NCI-H2227 treated with DMSO at 0.1 percent for 48 hours (cell line): ENCODE measurements at regions not wholly inside any gene's neighbourhood (a gene's known extent, or its start where the extent isn't known, plus 50 kb on each side); places are given as distances from the start of the nearest gene placed in this dataset.
"Not testable (repeated sequence)": the region's sequence is repeated elsewhere in the genome, so short reads cannot be mapped to it uniquely, and the experiment has no call there.

Source experiments
- DNase-seq: peaks from one replicate; lab custom pipeline; 2025; lab: John Stamatoyannopoulos, UW

DNA sequence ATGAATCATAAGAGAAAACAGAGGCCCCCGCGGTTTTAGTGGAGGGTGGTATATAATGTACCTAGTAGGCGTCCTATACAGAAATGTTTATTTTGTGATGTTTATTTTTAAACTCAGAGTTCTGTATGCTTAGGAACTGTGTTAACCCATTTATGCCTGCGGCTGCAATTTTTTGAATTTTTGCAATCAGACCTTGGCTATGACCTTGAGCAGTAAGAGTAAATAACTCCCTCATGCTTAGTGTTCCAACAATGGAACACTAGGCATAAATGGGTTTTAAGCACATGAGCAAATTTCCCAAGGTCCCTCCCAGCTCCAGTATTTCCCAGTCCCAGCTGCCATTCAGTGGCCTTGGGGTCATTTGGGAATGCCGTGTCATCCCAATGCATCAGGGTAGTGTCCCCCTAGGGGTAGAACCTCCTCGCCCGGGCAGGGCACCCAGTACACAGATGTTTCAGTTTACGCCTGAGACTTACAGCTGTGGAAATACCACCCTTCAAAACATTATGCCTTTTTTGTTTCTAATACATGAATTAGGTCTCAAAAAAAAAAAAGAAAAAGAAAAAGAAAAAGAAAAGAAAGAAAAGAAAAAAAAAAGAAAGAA is 605.8 kb upstream of the CDH11 start:
- no peak for DNase-seq

GRCh38 chr16:65725156-65725845 is 603.4 kb upstream of the CDH11 start:
- DNase-seq: no peak

GRCh38 chr16:65722429-65722828 is 600.6 kb upstream of the CDH11 start:
- no peak for DNase-seq

- no peak for DNase-seq
These were observed 596.0 kb upstream of the CDH11 start for GRCh38 chr16:65717846-65718245.

DNA sequence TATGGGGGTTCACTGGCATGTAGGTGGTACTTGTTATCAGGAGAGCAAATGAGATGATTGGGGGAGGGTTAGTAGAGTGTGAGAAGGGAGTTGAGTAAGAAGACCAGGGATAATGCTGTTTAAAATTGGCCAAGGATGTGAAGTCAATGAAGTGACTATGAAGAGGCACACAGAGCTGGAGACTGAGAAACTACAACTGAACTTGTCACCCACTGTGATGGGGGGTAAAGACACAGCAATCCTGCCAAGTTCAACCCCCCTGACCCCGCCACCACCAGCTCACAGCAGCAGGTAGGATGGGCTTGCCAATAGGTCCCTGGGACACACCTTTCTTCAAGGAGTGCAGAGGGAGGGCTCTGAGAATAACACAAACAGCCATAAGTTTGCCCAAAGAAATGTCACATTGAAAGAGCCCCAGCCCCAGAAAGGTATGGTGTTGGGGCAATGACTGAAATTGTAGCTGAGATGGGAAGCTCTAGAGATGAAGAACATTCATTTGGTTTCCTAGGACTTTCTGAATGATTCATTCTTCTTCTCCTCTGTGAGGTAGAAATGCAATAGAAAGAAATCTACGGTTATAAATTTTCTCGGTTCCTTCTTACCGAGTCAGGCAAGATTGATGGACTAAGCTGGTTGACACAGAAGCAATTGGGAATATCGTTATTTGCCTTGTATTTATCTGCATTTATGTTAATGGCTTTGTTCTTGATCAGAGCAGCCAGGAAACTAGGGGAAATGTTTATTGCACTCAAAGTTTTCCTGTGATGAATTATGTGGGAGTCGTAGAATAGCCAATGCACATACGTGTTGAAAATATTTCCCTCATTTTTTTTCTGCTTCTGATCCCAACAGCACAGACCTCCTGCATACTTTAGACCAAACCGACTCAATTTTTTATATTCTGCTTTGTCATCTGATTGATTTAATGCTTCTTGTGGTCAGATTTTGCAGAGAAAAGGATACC is 595.2 kb upstream of the CDH11 start:
- no peak for DNase-seq

DNA sequence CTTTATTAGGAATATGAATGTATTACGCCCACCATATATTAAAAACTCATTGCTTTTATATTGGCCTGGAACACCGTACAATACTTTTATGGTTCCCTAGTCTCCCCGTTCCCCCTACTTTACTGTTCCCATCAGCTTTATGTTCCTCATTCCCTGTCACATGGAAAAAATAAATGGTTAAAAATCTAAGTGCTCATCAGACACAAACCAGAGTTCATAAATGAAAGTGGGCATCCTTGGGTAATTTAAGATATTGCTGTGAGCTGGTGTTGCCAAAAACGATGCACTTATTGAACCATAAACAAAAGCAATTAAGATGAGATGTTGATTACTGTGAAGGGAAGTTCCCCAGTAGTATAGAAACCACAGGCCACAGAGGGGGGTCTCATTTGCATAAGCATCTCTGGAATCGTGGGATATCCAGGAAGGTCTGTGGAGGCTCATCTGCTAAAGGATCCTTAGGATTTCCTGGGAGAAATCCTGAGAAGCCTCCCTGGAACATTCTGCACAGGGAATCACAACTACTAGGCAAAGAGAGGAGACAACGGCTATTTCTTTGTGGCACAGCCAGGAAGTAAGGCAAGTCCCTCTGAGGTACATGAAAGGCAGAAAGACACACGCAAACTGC is 591.4 kb upstream of the CDH11 start:
- no peak for DNase-seq

DNA sequence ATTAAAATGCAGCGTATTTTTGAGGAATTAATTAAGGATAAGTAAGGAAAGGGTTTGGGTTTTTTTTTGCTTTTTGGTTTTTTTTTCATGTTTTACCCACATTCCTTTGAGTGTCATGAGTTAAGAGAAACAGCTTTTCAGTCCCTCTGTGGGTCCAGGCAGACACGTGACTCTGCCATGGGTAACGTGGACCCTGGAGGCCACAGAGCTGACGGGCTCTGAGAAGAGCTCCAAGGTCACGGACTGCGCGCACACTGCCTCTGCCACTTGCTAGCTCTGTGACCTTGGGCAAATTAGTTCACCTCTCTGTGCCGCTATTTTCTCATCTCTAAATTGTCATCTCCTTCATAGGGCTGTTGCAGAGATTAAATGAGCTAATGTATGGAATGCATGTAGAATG is 588.2 kb upstream of the CDH11 start:
- no peak for DNase-seq

GRCh38 chr16:65704866-65705265 is 583.0 kb upstream of the CDH11 start:
- no peak for DNase-seq

DNA sequence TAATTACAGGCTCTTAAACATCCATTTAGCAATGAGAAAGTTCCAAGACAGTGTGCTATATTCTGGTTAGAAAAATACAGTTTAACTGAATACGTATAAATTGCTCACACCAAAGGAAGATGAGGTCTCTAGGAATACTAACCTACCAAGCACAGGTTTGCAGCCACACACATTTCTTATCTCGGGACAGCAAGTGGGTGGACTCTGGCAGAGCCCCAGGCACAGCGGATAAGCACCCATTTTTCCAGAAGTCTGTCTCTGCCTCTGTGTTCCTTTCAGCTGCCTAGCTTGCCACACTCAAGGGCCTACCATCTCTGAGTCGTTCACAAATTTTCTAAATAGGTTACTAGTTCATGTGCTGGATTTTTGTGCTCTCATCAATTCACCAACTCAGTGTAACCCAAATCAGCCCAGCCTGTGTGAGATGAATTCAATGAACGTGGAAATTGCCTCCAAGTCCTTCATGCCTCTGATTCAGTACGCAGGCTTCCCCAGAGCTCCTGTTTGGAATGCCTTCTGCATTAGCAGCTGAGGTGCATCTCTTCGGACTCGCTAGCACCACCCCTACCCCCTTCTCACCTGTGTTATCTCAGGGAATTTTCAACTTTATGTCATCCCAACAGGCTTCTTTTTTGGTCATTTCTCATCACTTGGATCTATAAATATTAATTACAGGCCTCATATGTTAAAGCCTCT is 581.0 kb upstream of the CDH11 start:
- DNase-seq: no peak

DNA sequence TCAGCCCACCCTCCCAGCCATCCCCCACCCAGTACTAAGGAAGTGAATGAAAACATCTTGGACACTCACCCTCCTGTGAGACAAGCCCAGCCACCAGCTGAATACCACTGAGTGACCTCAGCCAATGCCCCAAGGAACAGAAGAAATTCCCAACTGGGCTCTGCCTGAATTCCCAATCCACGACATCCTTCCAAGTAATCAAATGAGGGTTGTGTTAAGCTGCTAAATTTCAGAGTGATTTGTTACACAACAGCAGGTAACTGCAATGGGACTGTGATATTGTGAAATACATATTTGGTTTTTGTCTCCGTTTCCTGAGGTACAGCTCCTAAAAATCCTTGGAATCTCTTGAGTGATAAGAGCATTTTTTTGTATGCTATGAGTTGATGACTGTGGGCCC is 578.7 kb upstream of the CDH11 start:
- DNase-seq: no peak

- DNase-seq: no peak
These were observed 577.0 kb upstream of the CDH11 start for GRCh38 chr16:65698791-65699321.

- DNase-seq: no peak
These were observed 575.7 kb upstream of the CDH11 start for GRCh38 chr16:65697521-65697920.

DNA sequence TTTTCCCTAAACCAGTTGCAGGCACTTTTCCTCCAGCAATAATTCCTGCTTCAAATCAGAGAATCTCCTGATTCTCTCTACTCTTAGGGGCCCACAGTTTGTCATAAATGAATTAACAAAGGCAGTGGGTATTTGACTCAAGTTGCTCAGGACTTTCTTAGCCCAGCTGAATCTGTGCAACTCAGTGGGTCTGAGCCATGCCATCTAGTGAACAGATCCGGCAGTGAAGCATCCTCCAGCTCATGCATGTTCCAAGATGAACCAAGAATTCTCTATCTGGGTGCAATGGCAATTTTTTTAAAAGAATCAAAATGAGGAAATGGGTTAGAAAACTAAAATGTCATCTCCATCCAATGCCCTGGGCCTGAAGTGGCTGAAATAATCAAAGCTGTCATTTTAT is 575.2 kb upstream of the CDH11 start:
- no peak for DNase-seq

DNA sequence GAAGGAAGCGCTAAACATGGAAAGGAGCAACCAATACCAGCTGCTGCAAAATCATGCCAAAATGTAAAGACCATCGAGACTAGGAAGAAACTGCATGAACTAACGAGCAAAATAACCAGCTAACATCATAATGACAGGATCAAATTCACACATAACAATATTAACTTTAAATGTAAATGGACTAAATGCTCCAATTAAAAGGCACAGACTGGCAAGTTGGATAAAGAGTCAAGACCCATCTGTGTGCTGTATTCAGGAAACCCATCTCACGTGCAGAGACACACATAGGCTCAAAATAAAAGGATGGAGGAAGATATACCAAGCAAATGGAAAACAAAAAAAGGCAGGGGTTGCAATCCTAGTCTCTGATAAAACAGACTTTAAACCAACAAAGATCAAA is 570.0 kb upstream of the CDH11 start:
- DNase-seq: not testable (repeated sequence)

DNA sequence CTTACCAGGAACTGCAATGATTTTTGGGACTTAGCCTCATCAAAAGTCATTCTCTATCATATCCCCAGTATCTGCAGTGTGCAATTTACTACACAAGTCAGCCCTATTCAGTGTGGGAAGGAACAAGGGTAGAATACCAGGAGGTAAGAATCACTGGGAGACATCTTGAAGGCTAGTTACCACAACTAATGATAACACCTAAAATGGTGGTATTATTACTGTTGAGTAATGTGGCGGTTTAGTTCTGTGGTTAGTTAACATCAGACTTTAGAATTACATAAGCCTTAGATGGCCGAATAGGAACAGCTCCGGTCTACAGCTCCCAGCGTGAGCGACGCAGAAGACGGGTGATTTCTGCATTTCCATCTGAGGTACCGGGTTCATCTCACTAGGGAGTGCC is 567.9 kb upstream of the CDH11 start:
- no peak for DNase-seq

DNA sequence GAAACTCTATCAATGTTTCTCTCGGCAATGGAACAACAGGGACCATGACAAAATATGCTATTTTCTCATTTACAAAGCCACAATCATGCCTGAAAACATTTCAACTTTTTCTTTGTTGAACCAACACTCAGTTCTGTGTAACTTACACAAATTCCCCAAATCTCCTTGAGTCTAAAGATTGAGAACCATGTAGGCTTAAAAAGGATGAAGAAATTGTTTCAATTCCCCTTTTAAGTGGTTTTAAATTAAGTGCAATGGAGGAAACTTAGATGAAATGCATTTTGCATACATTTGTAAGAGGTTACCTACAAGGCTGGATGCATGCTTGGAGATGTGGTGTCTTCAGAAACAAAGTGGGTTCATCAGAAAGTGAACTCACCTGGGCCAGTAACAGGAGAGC is 566.4 kb upstream of the CDH11 start:
- DNase-seq: no peak

DNA sequence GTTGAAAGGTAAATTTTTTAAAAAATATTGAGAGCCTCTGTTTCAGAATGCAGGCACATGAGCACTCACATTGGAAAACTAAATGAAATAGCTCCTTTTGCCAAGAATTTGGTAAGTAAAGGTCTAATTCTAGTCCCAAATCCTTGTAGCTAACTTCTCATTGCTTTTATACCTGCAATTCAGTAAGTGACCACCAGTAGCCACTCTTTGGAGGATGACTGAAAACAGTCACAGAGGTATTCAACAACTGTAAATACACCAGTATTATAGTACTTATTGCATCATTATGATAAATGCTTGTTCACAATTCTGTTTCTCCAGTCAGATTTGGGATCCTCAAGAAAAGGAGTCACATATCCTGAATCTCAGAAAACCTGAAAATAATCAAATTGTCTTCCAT is 562.4 kb upstream of the CDH11 start:
- no peak for DNase-seq

DNA sequence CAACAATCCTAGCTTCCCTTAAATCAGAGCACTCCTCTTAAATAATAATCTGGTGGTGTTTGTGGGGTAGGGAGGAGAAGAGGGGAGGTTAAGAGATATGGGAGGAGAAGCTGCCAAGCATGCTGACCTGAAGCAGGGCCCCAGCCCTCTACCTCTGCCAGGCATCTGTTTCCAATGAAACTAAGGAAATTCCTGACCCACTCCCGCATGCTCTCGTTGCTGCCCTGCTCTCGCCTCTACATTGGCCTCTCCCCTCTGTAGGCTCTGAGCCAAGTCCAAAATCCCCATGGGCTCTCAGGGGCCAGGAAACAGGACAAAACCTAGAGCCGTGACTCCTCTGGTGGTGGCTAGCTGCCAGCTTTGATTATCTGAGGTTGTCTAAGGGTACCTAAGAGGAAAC is 559.5 kb upstream of the CDH11 start:
- no peak for DNase-seq

- DNase-seq: no peak
These were observed 557.9 kb upstream of the CDH11 start for GRCh38 chr16:65679785-65680184.

- no peak for DNase-seq
These were observed 553.3 kb upstream of the CDH11 start for GRCh38 chr16:65675161-65675560.

DNA sequence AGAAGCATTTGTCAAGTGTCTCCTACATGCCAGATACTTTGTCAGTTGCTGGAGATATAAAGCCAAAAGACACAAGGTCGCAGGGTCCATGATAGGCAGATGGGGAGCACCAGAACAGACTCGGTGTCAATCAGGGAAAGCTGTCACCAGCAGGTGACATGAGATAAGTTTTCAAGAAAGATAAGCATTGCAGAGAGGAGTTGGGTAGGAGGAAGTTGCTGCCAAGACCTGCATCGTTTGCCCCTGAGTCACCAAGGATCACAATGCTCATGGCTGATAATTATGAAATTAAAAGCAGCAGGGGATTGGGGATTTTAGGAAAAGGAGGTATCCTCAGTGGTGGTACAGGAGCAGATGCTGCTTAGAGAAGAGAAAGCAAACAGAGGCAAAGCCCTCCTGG is 551.1 kb upstream of the CDH11 start:
- no peak for DNase-seq

DNA sequence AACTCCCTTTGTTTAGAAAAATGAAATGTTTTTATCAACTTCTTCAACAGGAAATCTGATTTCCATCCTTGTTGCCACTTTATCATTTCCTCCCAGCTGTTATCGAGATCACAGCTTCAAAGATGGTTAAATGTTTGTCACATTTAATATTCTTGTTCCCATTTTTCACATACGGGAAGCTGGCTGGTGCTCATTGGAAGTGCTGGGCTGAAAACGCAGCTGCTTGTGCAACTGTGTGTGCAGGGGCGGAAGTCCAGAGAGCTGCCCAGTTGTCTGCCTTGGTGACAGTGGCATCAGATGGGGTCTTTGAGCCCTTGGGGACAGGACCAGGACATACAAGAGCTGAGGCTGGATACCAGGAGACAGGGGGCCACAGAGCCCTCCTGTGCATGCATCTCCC is 549.2 kb upstream of the CDH11 start:
- no peak for DNase-seq
